ENCODE measurements at regions not wholly inside any gene's neighbourhood (a gene's known extent, or its start where the extent isn't known, plus 50 kb on each side); places are given as distances from the start of the nearest gene placed in this dataset.

DNA sequence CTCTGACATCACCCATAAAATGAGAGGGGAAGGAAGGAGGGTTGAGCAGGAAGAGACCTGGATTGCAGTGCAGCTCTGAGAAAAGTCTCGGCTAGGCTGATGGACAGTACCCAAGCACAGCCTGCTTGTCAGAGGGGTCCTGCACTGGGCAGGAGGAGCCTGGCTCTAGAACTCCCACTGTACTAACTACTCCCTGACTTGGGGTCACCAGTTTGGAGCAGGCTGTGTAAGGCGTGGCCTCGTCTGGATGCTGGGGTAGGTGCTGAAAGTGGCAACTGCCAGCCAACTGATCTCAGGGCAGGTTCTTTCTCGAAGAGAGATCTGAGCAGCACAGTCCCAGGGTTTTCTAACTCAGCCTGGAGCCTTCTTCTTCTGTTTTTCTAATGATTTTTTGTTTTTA, 176.3 kb downstream of the ATP23 start:
- TF ChIP-seq POLR2A (IDR thresholded peaks at IDR 0.05) = no peak
- TF ChIP-seq, protein P1, sequence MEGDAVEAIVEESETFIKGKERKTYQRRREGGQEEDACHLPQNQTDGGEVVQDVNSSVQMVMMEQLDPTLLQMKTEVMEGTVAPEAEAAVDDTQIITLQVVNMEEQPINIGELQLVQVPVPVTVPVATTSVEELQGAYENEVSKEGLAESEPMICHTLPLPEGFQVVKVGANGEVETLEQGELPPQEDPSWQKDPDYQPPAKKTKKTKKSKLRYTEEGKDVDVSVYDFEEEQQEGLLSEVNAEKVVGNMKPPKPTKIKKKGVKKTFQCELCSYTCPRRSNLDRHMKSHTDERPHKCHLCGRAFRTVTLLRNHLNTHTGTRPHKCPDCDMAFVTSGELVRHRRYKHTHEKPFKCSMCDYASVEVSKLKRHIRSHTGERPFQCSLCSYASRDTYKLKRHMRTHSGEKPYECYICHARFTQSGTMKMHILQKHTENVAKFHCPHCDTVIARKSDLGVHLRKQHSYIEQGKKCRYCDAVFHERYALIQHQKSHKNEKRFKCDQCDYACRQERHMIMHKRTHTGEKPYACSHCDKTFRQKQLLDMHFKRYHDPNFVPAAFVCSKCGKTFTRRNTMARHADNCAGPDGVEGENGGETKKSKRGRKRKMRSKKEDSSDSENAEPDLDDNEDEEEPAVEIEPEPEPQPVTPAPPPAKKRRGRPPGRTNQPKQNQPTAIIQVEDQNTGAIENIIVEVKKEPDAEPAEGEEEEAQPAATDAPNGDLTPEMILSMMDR (IDR thresholded peaks at IDR 0.05) = no peak
